WTC11 (cell line): ENCODE measurements at regions not wholly inside any gene's neighbourhood (a gene's known extent, or its start where the extent isn't known, plus 50 kb on each side); places are given as distances from the start of the nearest gene placed in this dataset.

Experiments used
- ATAC-seq: fragments of 200-7000 bp; cut with Tn5 transposase; 2 replicates; pipeline ENCODE4 v1.10.0; 2021; ENCODE audit warnings: mild to moderate bottlenecking, moderate library complexity
- CTCF ChIA-PET: fragments of 300-600 bp; sonication (Branson Sonifier 250); formaldehyde crosslinking; loops from one replicate; lab custom pipeline; 2021; ENCODE audit warnings: antibody characterized with exemption; lab: Charles Lee
- POLR2A ChIA-PET: fragments of 350-600 bp; sonication (Branson Sonifier 250); formaldehyde crosslinking; loops from one replicate; lab custom pipeline; 2021; ENCODE audit warnings: antibody characterized with exemption; lab: Charles Lee
- DNase-seq: peaks from one replicate; pipeline ENCODE4 v3.0.0; 2021; ENCODE audit warnings: low spot score
- H3K27ac Mint-ChIP-seq: 2 replicates; pipeline ENCODE4 v1.8.0; 2021; ENCODE audit warnings: mixed read lengths
- H3K27me3 Mint-ChIP-seq: 2 replicates; pipeline ENCODE4 v1.8.0; 2021; ENCODE audit warnings: low read depth, mild to moderate bottlenecking, moderate library complexity, mixed read lengths
- H3K36me3 Mint-ChIP-seq: 2 replicates; pipeline ENCODE4 v1.8.0; 2021; ENCODE audit warnings: mixed read lengths
- H3K4me1 Mint-ChIP-seq: 2 replicates; pipeline ENCODE4 v1.8.0; 2022; ENCODE audit warnings: mixed read lengths
- H3K4me3 Mint-ChIP-seq: 2 replicates; pipeline ENCODE4 v1.8.0; 2021; ENCODE audit warnings: mild to moderate bottlenecking, moderate library complexity, mixed read lengths
- H3K9me3 Mint-ChIP-seq: 2 replicates; pipeline ENCODE4 v1.8.0; 2021; ENCODE audit warnings: mixed read lengths
- CREB1 ChIP-seq: sonication (generic); formaldehyde crosslinking; IDR thresholded peaks from 2 replicates; pipeline ENCODE4 v1.8.0; 2023; ENCODE audit warnings: mild to moderate bottlenecking, missing genetic modification reagents
- E2F4 ChIP-seq: sonication (generic); formaldehyde crosslinking; IDR thresholded peaks from 2 replicates; pipeline ENCODE4 v1.8.1; 2022; ENCODE audit warnings: low read depth, mild to moderate bottlenecking, moderate library complexity, missing genetic modification reagents, borderline replicate concordance
- EMX1 ChIP-seq: fragments of 250-450 bp; sonication (Bioruptor Pico); IDR thresholded peaks from 2 replicates; pipeline ENCODE4 v1.8.0; 2021; ENCODE audit warnings: mild to moderate bottlenecking
- ERG ChIP-seq: fragments of 250-450 bp; sonication (Bioruptor Pico); IDR thresholded peaks from 2 replicates; pipeline ENCODE4 v1.8.0; 2021; ENCODE audit warnings: mild to moderate bottlenecking
- ESRRA ChIP-seq: sonication (generic); formaldehyde crosslinking; IDR thresholded peaks from 2 replicates; pipeline ENCODE4 v1.8.1; 2022; ENCODE audit warnings: mild to moderate bottlenecking, missing genetic modification reagents, borderline replicate concordance
- FOXP4 ChIP-seq: sonication (generic); formaldehyde crosslinking; IDR thresholded peaks from 2 replicates; pipeline ENCODE4 v1.8.0; 2022; ENCODE audit warnings: mild to moderate bottlenecking, missing genetic modification reagents
- GRHL2 ChIP-seq: fragments of 250-450 bp; sonication (Bioruptor Pico); IDR thresholded peaks from 2 replicates; pipeline ENCODE4 v1.8.0; 2022; ENCODE audit warnings: mild to moderate bottlenecking, moderate library complexity; ENCODE audit not compliant: insufficient replicate concordance, severe bottlenecking
- IRF2 ChIP-seq: sonication (generic); formaldehyde crosslinking; IDR thresholded peaks from 2 replicates; pipeline ENCODE4 v1.8.0; 2022; ENCODE audit warnings: low read depth, missing genetic modification reagents, borderline replicate concordance
- MXD4 ChIP-seq: fragments of 250-450 bp; sonication (Bioruptor Pico); IDR thresholded peaks from 2 replicates; pipeline ENCODE4 v1.8.0; 2021; ENCODE audit warnings: mild to moderate bottlenecking, moderate library complexity, borderline replicate concordance
- NFE2L1 ChIP-seq: sonication (generic); formaldehyde crosslinking; IDR thresholded peaks from 2 replicates; pipeline ENCODE4 v1.8.1; 2023; ENCODE audit warnings: missing genetic modification reagents
- PRRX2 ChIP-seq: fragments of 250-450 bp; sonication (Bioruptor Pico); IDR thresholded peaks from 2 replicates; pipeline ENCODE4 v1.8.0; 2021; ENCODE audit warnings: mild to moderate bottlenecking
- STAT6 ChIP-seq: sonication (generic); formaldehyde crosslinking; conservative IDR thresholded peaks from 2 replicates; pipeline ENCODE4 v1.8.1; 2023; ENCODE audit warnings: mild to moderate bottlenecking, low read depth, missing genetic modification reagents, moderate library complexity
- TP53 ChIP-seq: sonication (generic); formaldehyde crosslinking; IDR thresholded peaks from 2 replicates; pipeline ENCODE4 v1.8.1; 2023; ENCODE audit warnings: mild to moderate bottlenecking, missing genetic modification reagents
- USF2 ChIP-seq: sonication (generic); formaldehyde crosslinking; IDR thresholded peaks from 2 replicates; pipeline ENCODE4 v1.8.1; 2023; ENCODE audit warnings: mild to moderate bottlenecking, missing genetic modification reagents, moderate library complexity
- ZNF138 ChIP-seq: sonication (generic); formaldehyde crosslinking; conservative IDR thresholded peaks from 2 replicates; pipeline ENCODE4 v1.8.1; 2022; ENCODE audit warnings: mild to moderate bottlenecking, moderate library complexity, missing genetic modification reagents
- ZNF263 ChIP-seq: sonication (generic); formaldehyde crosslinking; IDR thresholded peaks from 2 replicates; pipeline ENCODE4 v1.8.1; 2022; ENCODE audit warnings: low read depth, mild to moderate bottlenecking, moderate library complexity, missing genetic modification reagents
- ZNF416 ChIP-seq: fragments of 250-450 bp; sonication (Bioruptor Pico); IDR thresholded peaks from 2 replicates; pipeline ENCODE4 v1.9.0; 2021; ENCODE audit warnings: mild to moderate bottlenecking, inconsistent platforms

- H3K27me3 Mint-ChIP-seq = no peaks in the 10 kb centered on the region; the same call in 1 of the 2 replicates
- H3K9me3 Mint-ChIP-seq = peaks cover 4% of the 10 kb centered on the region; the same call in 1 of the 2 replicates
- H3K4me3 Mint-ChIP-seq = no peak overlapping the region
- ChIA-PET POLR2A (no interaction called here), CTCF (interaction anchor here (1.4 kb wide), 1 partner anchor 149 kb away, joined by 3 read pairs; no protein-coding TSS in a partner anchor)
- TF ChIP-seq GRHL2 = no peak
- no peak for TF ChIP-seq STAT6 (CRISPR knock-in tag)
- no peak for TF ChIP-seq FOXP4 (CRISPR knock-in tag)
- no peak for TF ChIP-seq ZNF263 (CRISPR knock-in tag)
- no peak for TF ChIP-seq NFE2L1 (CRISPR knock-in tag)
- no peak for TF ChIP-seq E2F4
- no peak for TF ChIP-seq ESRRA (CRISPR knock-in tag)
- no peak for TF ChIP-seq CREB1 (CRISPR knock-in tag)
- TF ChIP-seq ZNF138 (CRISPR knock-in tag) = no peak
- no peak for TF ChIP-seq USF2 (CRISPR knock-in tag)
- peaks cover 3% of the 10 kb centered on the region; the same call in 1 of the 2 replicates for H3K36me3 Mint-ChIP-seq
- DNase-seq (no peak), ATAC-seq (no peak)
- H3K4me1 Mint-ChIP-seq = no peaks in the 10 kb centered on the region
- H3K27ac Mint-ChIP-seq = no peak overlapping the region
These were observed 479.1 kb downstream of the MED13L start for GRCh38 chr12:115798309-115798917.

- ChIA-PET POLR2A (no interaction called here), CTCF (no interaction called here)
- H3K9me3 Mint-ChIP-seq = peaks cover under 1% of the 10 kb centered on the region; the same call in 1 of the 2 replicates
- no peaks in the 10 kb centered on the region for H3K4me1 Mint-ChIP-seq
- H3K27ac Mint-ChIP-seq = no peak overlapping the region
- no peaks in the 10 kb centered on the region; the same call in 1 of the 2 replicates for H3K27me3 Mint-ChIP-seq
- DNase-seq (no peak), ATAC-seq (no peak)
- peaks cover 3% of the 10 kb centered on the region; the same call in 1 of the 2 replicates for H3K36me3 Mint-ChIP-seq
- no peak overlapping the region for H3K4me3 Mint-ChIP-seq
- no peak for TF ChIP-seq MXD4
- TF ChIP-seq USF2 (CRISPR knock-in tag) = no peak
- no peak for TF ChIP-seq ZNF416 (CRISPR knock-in tag)
- no peak for TF ChIP-seq PRRX2 (CRISPR knock-in tag)
- no peak for TF ChIP-seq ERG (CRISPR knock-in tag)
- no peak for TF ChIP-seq TP53 (CRISPR knock-in tag)
- TF ChIP-seq IRF2 (CRISPR knock-in tag) = no peak
- TF ChIP-seq EMX1 (CRISPR knock-in tag) = no peak
These were observed 482.8 kb downstream of the MED13L start for GRCh38 chr12:115794659-115795081.
